Karpas-422 (cell line): ENCODE measurements at regions not wholly inside any gene's neighbourhood (a gene's known extent, or its start where the extent isn't known, plus 50 kb on each side); places are given as distances from the start of the nearest gene placed in this dataset.

Experiments
- DNase-seq: peaks from one replicate; pipeline ENCODE4 v3.0.0-alpha.2; 2015
- H2AFZ ChIP-seq: fragments of 200-600 bp; sonication (generic); 2 replicates; pipeline ENCODE4 v1.6.1; 2014; ENCODE audit warnings: antibody characterized with exemption, low read length, mixed read lengths
- H3K27ac ChIP-seq: fragments of 200-600 bp; sonication (generic); 2 replicates; pipeline ENCODE4 v1.5.1; 2014; ENCODE audit warnings: mild to moderate bottlenecking, low read length, moderate library complexity
- H3K27me3 ChIP-seq: fragments of 200-600 bp; sonication (generic); 2 replicates; pipeline ENCODE4 v1.6.1; 2014; ENCODE audit warnings: low read length, mixed read lengths
- H3K36me3 ChIP-seq: fragments of 200-600 bp; sonication (generic); 2 replicates; pipeline ENCODE4 v1.6.1; 2014; ENCODE audit warnings: low read length, mixed read lengths; ENCODE audit not compliant: insufficient read depth
- H3K4me1 ChIP-seq: fragments of 200-600 bp; sonication (generic); 2 replicates; pipeline ENCODE4 v1.6.1; 2014; ENCODE audit warnings: mild to moderate bottlenecking, low read length, mixed read lengths
- H3K4me2 ChIP-seq: fragments of 200-600 bp; sonication (generic); 2 replicates; pipeline ENCODE4 v1.6.1; 2014; ENCODE audit warnings: low read length, low read depth, mild to moderate bottlenecking; ENCODE audit not compliant: poor library complexity, severe bottlenecking
- H3K4me3 ChIP-seq: fragments of 200-600 bp; sonication (generic); 2 replicates; pipeline ENCODE4 v1.5.1; 2014; ENCODE audit warnings: mild to moderate bottlenecking, antibody characterized with exemption, low read length, mixed read lengths
- H3K79me2 ChIP-seq: fragments of 200-600 bp; sonication (generic); 2 replicates; pipeline ENCODE4 v1.6.1; 2014; ENCODE audit warnings: mild to moderate bottlenecking, low read length, mixed read lengths
- H3K9ac ChIP-seq: fragments of 200-600 bp; sonication (generic); 2 replicates; pipeline ENCODE4 v1.6.0; 2014; ENCODE audit warnings: low read length
- H3K9me2 ChIP-seq: fragments of 200-600 bp; sonication (generic), shearing (Covaris generic); replicated peaks from 2 replicates; pipeline ENCODE4 v1.6.0; 2014; ENCODE audit warnings: mild to moderate bottlenecking, low read length, moderate library complexity; ENCODE audit not compliant: insufficient read depth
- H3K9me3 ChIP-seq: fragments of 300-700, 200-600 bp; sonication (generic); 2 replicates; pipeline ENCODE4 v1.6.1; 2014; ENCODE audit warnings: low read length, mixed read lengths
- H4K20me1 ChIP-seq: fragments of 200-600 bp; sonication (generic); 2 replicates; pipeline ENCODE4 v1.6.1; 2014; ENCODE audit warnings: mild to moderate bottlenecking, antibody characterized with exemption, low read length, low read depth; ENCODE audit not compliant: insufficient read depth

- no peak for DNase-seq
- Histone ChIP-seq H2AFZ (no peak overlapping the region), H3K4me3 (no peak overlapping the region), H3K36me3 (no peaks in the 10 kb centered on the region), H3K9me2 (no peaks in the 10 kb centered on the region), H4K20me1 (no peaks in the 10 kb centered on the region), H3K9ac (no peak overlapping the region), H3K27me3 (no peaks in the 10 kb centered on the region), H3K27ac (no peak overlapping the region), H3K9me3 (no peaks in the 10 kb centered on the region), H3K79me2 (no peaks in the 10 kb centered on the region), H3K4me2 (no peak overlapping the region), H3K4me1 (no peaks in the 10 kb centered on the region)
Observed at GRCh38 chr1:74995821-74996220, 138.4 kb upstream of the LHX8 start.

GRCh38 chr1:75010547-75010946 lies 123.6 kb upstream of the LHX8 start:
- no peaks in the 10 kb centered on the region for H3K79me2 ChIP-seq
- no peak for DNase-seq
- no peak overlapping the region for H3K9ac ChIP-seq
- H3K9me3 ChIP-seq, result no peaks in the 10 kb centered on the region
- H3K4me1 ChIP-seq, result no peaks in the 10 kb centered on the region
- no peaks in the 10 kb centered on the region for H3K36me3 ChIP-seq
- H3K4me2 ChIP-seq, result no peak overlapping the region
- H3K27ac ChIP-seq, result no peak overlapping the region
- no peak overlapping the region for H2AFZ ChIP-seq
- H3K4me3 ChIP-seq, result no peak overlapping the region
- no peaks in the 10 kb centered on the region for H3K9me2 ChIP-seq
- no peaks in the 10 kb centered on the region for H3K27me3 ChIP-seq
- no peaks in the 10 kb centered on the region for H4K20me1 ChIP-seq

- Histone ChIP-seq H3K4me3 (no peak overlapping the region), H3K9me2 (no peaks in the 10 kb centered on the region), H3K9ac (no peak overlapping the region), H3K79me2 (no peaks in the 10 kb centered on the region), H3K4me1 (no peaks in the 10 kb centered on the region), H3K27ac (no peak overlapping the region), H3K27me3 (no peaks in the 10 kb centered on the region), H3K9me3 (no peaks in the 10 kb centered on the region), H4K20me1 (no peaks in the 10 kb centered on the region), H3K4me2 (no peak overlapping the region), H2AFZ (no peak overlapping the region), H3K36me3 (no peaks in the 10 kb centered on the region)
- no peak for DNase-seq
Observed at GRCh38 chr1:75014250-75014649, 119.9 kb upstream of the LHX8 start.

- H3K27me3 ChIP-seq, result no peaks in the 10 kb centered on the region
Observed at GRCh38 chr1:75023005-75023404, 111.2 kb upstream of the LHX8 start.

GRCh38 chr1:75034376-75034775 lies 99.8 kb upstream of the LHX8 start:
- Histone ChIP-seq H3K79me2 (no peaks in the 10 kb centered on the region), H4K20me1 (no peaks in the 10 kb centered on the region)

More at GRCh38 chr1:75023005-75023404, 111.2 kb upstream of the LHX8 start:
- Histone ChIP-seq H3K79me2 (no peaks in the 10 kb centered on the region), H2AFZ (no peak overlapping the region), H3K9me3 (no peaks in the 10 kb centered on the region), H3K27ac (no peak overlapping the region), H3K9me2 (no peaks in the 10 kb centered on the region), H3K4me2 (no peak overlapping the region), H3K4me1 (no peaks in the 10 kb centered on the region), H3K9ac (no peak overlapping the region), H3K36me3 (no peaks in the 10 kb centered on the region), H3K4me3 (no peak overlapping the region), H4K20me1 (no peaks in the 10 kb centered on the region)
- no peak for DNase-seq

GRCh38 chr1:75035536-75035935 lies 98.7 kb upstream of the LHX8 start:
- Histone ChIP-seq H3K4me1 (peaks cover 5% of the 10 kb centered on the region; the same call in 1 of the 2 replicates), H3K27ac (no peak overlapping the region), H3K4me3 (no peak overlapping the region), H3K27me3 (no peaks in the 10 kb centered on the region), H3K4me2 (no peak overlapping the region), H4K20me1 (no peaks in the 10 kb centered on the region), H3K9me2 (no peaks in the 10 kb centered on the region), H3K9ac (no peak overlapping the region), H2AFZ (no peak overlapping the region), H3K9me3 (no peaks in the 10 kb centered on the region), H3K36me3 (no peaks in the 10 kb centered on the region), H3K79me2 (no peaks in the 10 kb centered on the region)
- no peak for DNase-seq

More at GRCh38 chr1:75034376-75034775, 99.8 kb upstream of the LHX8 start:
- H3K9ac ChIP-seq, result no peak overlapping the region
- no peak overlapping the region for H3K4me3 ChIP-seq
- peaks cover 5% of the 10 kb centered on the region; the same call in 1 of the 2 replicates for H3K4me1 ChIP-seq
- H3K9me2 ChIP-seq, result no peaks in the 10 kb centered on the region
- no peaks in the 10 kb centered on the region for H3K36me3 ChIP-seq
- H3K4me2 ChIP-seq, result no peak overlapping the region
- no peak for DNase-seq
- H3K9me3 ChIP-seq, result no peaks in the 10 kb centered on the region
- no peak overlapping the region for H2AFZ ChIP-seq
- no peak overlapping the region for H3K27ac ChIP-seq
- H3K27me3 ChIP-seq, result no peaks in the 10 kb centered on the region

GRCh38 chr1:75053207-75053606 lies 81.0 kb upstream of the LHX8 start:
- H3K27me3 ChIP-seq, result no peaks in the 10 kb centered on the region
- no peaks in the 10 kb centered on the region for H3K79me2 ChIP-seq
- H3K27ac ChIP-seq, result no peak overlapping the region

GRCh38 chr1:75058424-75058823 lies 75.8 kb upstream of the LHX8 start:
- Histone ChIP-seq H3K27me3 (no peaks in the 10 kb centered on the region), H3K9me3 (no peaks in the 10 kb centered on the region), H3K4me3 (no peak overlapping the region), H3K4me2 (no peak overlapping the region), H3K9me2 (no peaks in the 10 kb centered on the region), H3K36me3 (no peaks in the 10 kb centered on the region), H2AFZ (no peak overlapping the region), H3K27ac (no peak overlapping the region), H4K20me1 (no peaks in the 10 kb centered on the region), H3K4me1 (no peaks in the 10 kb centered on the region), H3K79me2 (no peaks in the 10 kb centered on the region), H3K9ac (no peak overlapping the region)
- DNase-seq, result no peak

More at GRCh38 chr1:75053207-75053606, 81.0 kb upstream of the LHX8 start:
- Histone ChIP-seq H3K9me3 (no peaks in the 10 kb centered on the region), H3K9me2 (no peaks in the 10 kb centered on the region), H3K4me2 (no peak overlapping the region), H3K4me1 (no peaks in the 10 kb centered on the region), H3K36me3 (no peaks in the 10 kb centered on the region), H3K4me3 (no peak overlapping the region), H3K9ac (no peak overlapping the region), H2AFZ (no peak overlapping the region; the same call in 1 of the 2 replicates), H4K20me1 (no peaks in the 10 kb centered on the region)
- DNase-seq, result peak; percentile 75

GRCh38 chr1:75062111-75062510 lies 72.1 kb upstream of the LHX8 start:
- no peaks in the 10 kb centered on the region for H3K27me3 ChIP-seq
- H3K9ac ChIP-seq, result no peak overlapping the region
- DNase-seq, result no peak
- no peaks in the 10 kb centered on the region for H3K4me1 ChIP-seq
- H3K9me3 ChIP-seq, result no peaks in the 10 kb centered on the region
- no peaks in the 10 kb centered on the region for H4K20me1 ChIP-seq
- no peak overlapping the region for H3K27ac ChIP-seq
- H2AFZ ChIP-seq, result no peak overlapping the region
- no peaks in the 10 kb centered on the region for H3K36me3 ChIP-seq
- no peak overlapping the region for H3K4me3 ChIP-seq
- H3K9me2 ChIP-seq, result no peaks in the 10 kb centered on the region
- H3K4me2 ChIP-seq, result no peak overlapping the region
- no peaks in the 10 kb centered on the region for H3K79me2 ChIP-seq
